Smooth muscle cell of the brain vasculature (primary cell): ENCODE measurements at regions not wholly inside any gene's neighbourhood (a gene's known extent, or its start where the extent isn't known, plus 50 kb on each side); places are given as distances from the start of the nearest gene placed in this dataset.

Experiments used
- DNase-seq: peaks from one replicate; pipeline ENCODE4 v3.0.0-alpha.2; 2012; ENCODE audit warnings: low read depth, low spot score

DNA sequence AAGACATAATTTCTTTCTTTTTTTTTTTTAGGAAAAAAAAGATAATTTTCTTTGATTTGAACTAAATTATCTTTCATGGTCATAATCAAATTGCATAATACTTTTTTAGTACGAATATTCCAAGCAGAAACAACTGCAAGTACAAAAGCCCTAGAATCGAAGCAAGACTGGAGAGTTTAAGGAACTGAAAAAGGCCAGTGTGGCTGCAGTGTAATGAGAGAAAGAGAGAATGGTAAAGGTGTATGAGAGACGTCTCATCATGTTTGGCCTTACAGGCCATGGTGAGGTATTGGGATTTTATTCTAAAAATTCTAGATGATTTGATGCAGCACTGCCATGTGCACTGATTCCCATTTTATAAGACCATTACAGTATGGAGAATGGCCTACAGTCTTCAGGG lies 180.9 kb downstream of the SUCNR1 start:
- no peak for DNase-seq

DNA sequence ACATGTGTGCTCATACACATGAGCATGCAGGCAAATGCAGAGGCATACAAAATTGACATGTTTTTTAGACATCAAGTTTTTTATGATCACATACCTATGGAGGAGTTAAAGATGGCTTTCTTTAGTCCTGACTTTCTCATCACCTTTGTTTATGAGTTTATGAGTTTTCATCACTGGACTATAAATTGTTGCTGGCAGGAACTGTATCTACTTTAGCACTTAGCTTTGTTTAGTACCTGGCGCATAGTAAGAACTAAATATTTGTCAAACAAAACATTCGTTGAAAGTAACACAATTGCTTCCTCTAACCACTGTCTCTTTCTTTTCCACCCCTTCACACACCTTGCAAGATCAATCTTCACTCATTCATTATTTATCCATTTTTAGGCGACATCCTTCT lies 182.6 kb downstream of the SUCNR1 start:
- no peak for DNase-seq

DNA sequence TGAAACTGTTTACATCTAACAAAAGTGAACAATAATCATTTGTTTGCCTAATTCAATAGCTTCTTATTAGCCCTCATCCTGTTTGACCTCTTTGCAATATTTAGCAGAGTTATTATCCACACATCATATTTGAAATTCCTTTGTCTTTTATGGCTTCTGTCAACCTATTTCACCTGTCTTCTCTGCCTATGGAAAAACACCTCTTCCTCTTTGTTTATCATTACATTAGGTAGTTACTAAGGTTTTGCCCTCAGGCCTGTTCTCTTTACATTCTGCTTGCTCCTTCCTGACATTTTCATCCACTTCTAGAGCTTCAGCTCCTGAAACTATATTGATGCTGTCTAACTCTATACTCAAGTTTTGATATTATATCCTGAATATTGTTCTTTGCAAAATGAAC lies 183.0 kb downstream of the SUCNR1 start:
- DNase-seq, result no peak

DNA sequence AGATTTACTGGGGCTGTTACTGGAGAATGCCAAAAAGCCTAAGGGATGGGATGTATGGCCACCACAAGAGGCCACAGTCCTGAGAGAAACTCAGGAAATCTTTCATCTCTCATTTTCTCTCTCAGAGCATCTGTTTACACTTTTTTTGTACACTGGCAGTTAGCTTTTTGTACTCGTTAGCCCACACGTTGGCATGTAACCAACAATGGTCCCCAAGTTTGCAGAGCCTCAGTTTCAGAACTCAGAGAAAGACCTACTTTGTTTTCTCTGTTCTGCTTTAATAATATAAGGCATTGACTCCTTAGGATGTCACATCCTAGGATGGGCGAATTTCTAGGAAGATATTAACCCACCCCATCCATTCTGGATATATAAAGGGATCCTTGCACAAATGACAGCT lies 183.5 kb downstream of the SUCNR1 start:
- no peak for DNase-seq

DNA sequence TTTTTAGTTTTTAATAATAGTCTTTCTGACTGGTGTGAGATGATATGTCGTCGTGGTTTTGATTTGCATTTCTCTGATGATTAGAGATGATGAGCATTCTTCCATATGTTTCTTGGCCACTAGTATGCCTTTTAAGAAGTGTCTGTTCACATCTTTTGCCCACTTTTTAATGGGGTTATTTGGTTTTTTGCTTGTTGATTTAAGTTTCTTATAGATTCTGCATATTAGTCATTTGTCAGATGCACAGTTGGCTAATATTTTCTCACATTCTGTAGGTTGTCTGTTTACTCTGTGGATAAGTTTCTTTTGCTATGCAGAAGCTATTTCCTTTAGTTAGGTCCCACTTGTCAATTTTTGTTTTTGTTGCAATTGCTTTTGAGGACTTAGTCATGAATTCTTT lies 185.4 kb downstream of the SUCNR1 start:
- no peak for DNase-seq

DNA sequence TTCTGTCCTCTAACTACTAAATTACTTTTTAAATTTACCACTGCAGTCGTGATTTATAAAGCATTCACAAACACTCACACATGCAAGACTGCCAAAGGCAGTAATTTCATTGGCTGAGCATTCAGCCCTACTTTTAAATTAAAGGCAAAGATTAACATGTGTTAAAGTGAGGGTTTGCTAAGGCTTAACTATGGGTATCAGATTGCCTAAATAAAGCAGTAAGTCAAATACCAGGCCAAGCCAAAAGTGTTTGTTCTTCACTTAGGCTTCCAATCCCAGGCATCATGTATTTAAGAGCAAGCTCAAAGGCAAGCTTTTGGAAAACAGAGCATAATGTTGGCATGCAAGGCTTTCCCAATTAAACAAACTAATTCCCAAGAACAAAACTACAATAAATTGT lies 187.3 kb downstream of the SUCNR1 start:
- DNase-seq, result no peak

DNA sequence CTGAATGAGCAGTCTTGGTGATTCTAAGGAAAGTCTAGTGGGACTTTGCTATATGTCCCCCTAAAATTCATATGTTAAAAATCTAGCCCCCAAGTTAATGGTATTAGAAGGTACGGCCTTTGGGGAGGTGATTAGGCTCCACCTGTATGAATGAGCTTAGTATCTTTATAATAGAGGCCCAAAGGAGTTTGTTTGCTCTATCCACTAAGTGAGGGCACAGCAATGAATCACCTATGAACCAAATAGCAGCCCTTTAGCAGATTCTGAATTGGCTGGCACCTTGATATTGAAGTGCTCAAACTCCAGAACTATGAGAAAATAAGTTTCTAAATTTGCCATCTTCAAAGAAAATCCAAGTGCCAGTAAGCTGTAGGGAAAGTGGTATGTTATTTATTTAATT lies 187.9 kb downstream of the SUCNR1 start:
- DNase-seq, result no peak

DNA sequence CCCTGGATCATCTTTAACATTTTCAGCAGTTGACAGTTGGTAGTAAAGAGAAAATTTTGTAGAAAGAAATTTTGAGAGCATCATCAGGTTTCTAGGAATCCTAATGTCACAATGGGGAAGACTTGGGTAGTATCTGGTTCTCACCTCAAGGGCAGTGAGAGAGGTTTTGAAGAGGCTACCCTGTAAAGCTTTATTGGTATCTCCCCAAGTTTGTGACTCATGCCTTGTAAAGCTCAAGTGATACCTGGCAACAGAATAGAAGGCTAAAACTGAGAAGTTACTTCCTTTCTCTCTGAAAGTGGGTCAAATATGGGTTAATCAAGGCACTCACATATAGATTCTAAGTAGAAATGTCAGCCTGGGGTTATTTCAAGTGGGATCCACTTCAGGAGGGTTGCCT lies 196.4 kb downstream of the SUCNR1 start:
- no peak for DNase-seq

DNA sequence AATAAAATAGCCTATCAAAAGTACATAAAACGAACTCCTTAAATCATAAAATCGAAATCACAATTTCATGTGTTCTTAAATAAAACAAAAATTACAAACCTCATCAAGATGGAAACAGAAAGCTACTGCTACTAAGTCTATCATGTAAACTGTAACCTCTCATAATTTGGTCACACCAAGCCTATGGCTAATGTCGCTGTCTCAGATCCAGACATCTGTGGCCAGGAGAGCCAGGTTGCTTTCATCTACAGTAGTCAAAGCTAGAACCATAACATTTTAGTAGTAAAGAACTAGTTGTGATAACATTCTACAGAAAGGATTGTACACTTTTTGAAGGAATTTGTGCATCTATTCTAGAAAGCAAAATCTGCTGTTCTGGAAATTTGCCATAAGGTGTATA lies 197.4 kb upstream of the MBNL1 start:
- no peak for DNase-seq

DNA sequence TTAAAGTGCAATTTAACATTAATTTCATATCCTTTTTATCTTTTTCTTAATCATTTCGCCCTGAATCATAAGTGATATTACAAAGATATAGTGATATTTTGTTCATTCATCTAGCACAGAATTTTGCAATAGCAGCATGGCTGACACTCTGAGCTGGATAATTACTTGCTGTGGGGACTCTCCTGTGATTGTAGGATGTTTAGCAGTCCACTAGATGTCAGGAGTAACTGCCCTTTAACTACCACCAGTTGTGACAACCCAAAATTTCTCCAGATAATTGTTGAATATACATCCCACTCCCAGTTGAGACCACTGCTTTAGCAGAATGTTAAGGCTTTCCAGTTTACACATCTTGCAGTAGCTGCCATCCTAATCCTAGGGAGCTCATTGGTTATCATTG lies 196.8 kb upstream of the MBNL1 start:
- DNase-seq, result no peak

DNA sequence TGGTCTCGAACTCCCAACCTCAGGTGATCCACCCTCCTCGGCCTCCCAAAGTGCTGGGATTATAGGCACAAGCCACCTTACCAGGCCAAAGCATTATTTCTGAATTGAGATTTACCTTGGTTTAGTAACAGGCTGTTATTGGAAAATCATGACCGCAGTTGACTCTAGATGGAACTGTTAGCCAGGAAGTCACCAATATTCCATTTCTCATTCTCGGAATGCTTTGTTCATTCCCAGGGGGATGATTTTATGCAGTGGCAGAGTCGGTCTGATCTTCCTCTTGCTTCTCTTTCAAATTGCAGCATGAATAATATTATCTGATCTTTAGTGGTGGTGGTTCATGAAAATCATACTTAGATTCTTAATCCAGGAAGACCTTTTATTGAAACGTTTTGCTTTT lies 195.5 kb upstream of the MBNL1 start:
- no peak for DNase-seq

DNA sequence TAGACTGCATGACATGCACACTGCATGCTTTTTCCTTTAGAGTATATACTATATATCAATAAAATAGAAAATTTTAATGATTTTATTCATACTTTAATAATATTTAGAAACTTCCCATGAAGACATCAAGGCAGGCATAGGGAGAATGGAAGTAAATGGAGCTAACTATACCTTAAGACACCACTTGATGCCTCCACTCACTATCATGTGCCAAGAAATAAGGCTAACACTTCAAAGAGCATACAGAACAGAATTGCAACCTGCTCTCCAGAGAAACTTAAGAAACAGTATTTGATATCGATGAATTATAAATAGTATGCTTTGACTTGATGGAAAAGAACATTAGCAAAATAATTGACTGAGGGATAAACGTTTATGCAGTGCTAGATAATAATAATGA lies 192.6 kb upstream of the MBNL1 start:
- DNase-seq, result no peak

DNA sequence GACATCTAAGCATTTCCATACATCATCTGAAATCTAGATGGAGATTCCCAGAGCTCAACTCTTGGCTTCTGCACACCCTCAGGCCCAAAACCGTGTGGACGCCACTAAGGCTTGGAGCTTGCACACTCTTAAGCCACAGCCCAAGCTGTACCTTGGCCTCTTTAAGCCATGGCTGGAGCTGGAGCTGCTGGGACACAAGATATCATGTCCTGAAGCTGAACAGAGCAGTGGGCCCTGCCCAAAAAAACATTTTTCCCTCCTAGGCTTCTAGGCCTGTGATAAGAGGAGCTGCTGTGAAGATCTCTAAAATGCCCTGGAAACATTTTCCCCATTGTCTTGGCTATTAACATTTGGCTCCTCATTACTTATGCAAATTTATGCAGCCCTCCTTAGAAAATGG lies 188.7 kb upstream of the MBNL1 start:
- DNase-seq, result no peak

DNA sequence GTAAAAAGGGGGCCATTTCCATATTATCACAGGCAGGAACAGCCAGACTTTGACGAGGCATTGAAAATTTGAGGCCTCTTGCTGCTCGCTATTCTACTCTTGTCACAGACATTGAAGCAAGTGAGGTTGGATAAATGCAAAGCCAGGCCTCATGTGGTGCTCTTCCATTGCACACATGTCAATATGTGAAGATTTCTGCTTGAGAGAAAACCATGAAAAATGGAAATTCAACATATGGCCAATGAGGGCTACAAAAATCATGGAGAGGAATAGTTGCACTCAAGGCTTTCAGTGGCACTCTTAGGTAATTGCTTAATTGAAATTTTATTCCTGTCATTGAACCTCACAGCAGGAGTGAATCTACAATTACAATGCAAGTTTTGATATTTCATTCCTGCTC lies 185.6 kb upstream of the MBNL1 start:
- no peak for DNase-seq

DNA sequence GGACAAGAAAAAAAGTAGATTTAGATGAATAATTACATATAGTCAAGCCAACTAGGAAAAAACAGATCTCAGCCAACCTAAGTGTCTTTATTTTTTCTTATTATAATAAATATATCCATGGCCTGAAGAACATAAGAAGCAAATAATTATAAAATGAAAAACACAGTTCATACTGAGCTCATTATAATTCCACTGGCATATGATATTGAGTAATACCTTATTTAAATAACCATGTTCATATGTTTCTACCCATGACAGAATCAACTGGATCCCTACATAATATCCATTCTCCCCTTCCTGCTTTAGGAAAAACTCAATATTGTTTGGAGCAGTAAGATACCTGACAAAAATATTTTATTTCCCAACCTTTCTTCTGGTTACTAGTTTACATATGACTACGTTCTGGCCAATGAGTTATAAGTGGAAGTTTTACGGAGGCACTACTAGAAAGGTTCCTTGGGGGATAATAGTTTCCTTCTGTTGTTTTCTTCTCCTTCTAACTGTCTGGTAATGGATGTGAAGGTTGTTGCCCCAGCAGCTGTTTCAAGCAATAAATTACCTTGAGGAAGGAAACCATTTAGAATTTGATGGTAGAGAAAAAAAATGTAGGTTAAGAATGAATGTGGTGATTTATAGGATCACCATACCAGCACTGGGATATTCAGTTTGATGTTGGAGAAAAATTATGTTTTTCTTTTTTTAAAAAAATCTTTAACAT lies 184.1 kb upstream of the MBNL1 start:
- no peak for DNase-seq

DNA sequence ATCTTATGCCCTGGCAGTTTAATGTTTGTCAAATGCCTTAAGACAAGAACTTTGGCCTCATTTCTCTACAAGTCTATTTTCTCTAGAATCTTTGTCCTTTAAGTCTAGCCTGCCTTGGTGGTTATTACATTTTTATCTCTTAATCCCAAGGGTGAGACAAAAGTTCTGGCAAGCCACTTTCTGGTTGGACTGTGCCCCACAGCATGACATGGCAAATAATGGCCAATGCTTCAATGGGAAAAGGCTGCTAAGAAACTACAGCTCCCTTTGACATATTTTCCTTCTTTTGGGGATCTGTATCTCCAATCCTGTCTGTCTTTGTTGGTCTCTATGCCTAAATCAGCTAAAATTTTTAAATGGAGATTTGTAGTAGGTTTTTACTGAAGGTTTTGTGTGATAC lies 181.6 kb upstream of the MBNL1 start:
- no peak for DNase-seq

DNA sequence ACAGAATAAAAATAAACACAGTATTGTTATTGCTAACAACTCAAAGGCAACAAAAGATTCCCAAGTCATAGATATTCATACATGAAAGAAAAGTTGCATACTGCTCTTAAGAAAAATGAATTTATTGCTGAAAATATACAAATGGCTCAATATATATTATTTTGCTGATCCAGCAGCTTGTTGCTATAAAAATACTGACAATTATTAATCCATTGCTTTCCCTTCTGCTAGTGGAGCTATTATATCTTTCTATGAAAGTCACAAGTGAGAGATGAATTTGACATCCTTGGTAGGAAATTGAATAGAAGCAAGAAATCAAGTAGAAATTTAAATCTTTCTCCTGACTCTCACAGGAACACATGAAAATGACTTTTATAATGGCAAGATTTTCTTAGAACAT lies 179.2 kb upstream of the MBNL1 start:
- no peak for DNase-seq

DNA sequence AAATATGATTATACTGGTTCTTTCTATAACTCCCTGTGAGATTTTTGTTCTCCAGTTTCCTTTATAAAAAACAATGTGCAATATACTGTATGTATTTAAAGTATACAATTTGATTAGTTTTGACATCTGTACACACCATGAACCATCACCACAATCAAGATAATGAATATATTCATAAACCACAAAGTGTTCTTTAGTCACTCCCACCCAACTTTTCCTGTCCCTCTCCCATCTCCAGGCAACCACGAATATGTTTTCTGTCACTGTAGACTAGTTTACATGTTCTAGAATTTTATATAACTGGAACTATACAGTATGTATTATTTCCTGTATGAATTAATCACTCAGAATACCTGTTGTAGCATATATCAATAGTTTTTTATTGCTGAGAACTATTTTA lies 177.0 kb upstream of the MBNL1 start:
- DNase-seq, result no peak

DNA sequence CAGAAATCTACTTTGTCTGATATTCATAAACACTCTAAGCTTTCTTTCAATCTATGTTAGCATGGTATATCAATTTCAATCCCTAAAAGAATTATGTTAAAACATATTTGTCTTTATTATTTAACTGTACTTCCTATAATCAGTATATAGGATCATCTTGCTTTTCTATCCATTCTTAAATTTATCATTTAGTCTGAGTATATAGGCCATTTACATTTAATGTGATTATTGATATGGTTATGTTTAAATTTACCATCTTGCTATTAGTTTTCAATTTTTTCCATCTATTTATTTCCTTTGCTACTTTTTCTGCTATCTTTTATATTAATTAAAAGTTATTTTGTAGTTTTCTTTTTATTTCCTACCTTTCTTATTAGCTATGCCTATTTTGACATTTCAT lies 174.8 kb upstream of the MBNL1 start:
- DNase-seq, result no peak

DNA sequence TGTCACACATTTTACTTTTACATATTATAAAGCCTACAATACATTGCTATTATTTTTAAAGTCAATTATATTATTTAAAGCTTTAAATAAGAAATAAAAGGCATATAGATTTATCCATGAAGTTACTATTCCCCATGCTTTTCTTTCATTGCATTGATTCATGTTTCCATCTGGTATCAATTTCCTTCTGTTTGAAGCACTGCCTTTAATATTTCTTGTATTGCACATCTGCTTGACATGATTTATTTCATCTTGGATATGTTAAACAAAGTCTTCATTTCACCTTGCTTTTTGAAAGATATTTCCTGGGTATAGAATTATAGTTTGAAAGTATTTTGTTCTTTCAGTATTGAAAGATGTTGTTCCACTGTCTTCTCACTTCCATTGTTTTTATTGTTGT lies 174.3 kb upstream of the MBNL1 start:
- no peak for DNase-seq

DNA sequence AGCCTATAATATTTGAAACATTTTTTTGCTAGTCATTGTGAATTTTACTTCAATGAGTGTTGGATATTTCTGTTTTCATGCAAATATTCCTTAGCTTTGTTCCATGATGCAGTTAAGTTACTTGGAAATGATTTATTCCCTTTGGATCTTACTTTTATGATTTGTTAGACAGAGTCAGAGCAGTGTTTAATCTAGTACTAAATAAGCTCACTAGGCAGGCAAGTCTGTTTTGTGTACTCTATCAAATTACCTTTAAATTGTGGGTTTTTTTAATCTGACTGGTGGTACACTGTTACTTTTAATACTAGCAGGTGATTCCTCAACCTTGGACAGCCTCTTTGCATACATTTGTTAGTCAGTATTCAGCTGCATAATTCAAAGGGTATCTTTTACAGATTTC lies 173.3 kb upstream of the MBNL1 start:
- DNase-seq, result no peak

DNA sequence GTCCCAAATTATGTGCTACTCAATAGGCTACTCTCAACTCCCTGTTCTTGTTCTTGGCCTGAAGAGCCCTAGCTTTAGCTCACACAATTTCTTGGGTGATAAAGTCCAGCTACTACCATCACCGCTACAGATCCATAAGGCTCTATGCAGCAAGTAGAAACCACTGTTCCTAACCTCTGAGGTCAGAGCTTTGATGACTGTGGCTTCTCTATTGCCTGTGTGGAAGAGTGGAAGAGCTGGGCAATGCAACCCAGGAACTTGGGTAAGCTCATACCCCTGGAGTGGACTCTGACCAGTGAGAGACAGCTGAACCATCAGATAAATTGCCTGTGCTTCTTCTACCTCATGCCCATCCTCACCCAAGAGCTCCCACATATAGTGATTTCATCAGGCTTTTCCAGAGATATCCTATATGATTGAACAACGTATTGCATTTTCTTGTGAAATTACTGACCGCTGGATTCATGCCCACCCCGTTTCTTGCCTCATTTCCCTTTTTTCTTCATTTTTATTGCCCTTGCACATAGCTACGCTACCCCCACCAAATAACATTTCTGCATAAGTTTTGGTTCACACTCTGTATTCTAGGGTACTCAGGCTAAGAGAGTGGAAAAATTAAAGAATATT lies 172.3 kb upstream of the MBNL1 start:
- DNase-seq, result no peak

DNA sequence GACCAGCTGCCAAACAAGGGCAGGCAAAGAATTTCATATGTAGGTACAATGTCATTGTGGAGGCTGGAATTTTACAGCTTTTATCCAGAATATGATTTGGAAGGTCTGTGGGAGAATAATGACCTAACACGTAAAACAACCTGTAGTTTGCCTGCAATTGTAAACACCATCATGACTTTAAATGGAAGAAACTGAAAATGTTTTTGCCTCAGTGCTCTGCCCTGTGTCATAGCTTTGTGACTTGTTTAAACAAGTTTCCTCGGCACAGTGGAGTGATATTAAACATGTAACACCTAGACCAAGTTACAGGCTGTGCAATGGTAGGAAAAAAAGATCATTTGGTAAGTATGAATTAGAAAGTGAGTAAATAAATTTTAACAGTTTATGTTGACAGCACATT lies 171.6 kb upstream of the MBNL1 start:
- DNase-seq, result no peak

DNA sequence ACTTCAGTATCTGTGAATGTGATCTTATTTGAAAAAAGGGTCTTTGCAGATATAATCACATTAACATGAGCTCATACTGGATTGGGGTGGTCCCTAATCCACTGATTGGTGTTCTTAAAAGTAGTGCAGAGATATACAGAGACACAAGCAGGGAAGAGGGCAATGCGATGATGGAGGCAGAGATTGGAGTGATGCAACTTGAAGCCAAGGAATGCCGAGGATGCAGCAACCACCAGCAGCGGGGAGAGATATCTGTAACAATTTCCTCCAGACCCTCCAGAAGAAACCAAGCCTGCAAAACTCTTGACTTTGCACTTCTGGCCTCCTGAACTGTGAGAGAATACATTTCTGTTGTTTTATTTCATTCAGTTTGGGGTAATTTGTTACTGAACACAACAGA lies 171.0 kb upstream of the MBNL1 start:
- DNase-seq, result no peak
